HG02798 (cell line): ENCODE measurements at regions not wholly inside any gene's neighbourhood (a gene's known extent, or its start where the extent isn't known, plus 50 kb on each side); places are given as distances from the start of the nearest gene placed in this dataset.

Experiments
- ATAC-seq: cut with Tn5 transposase; IDR thresholded peaks from one replicate; pipeline ENCODE4 v1.9.1; 2021; ENCODE audit warnings: mild to moderate bottlenecking; ENCODE audit not compliant: unreplicated experiment, poor library complexity

GRCh38 chr3:25293736-25294135 is 134.3 kb upstream of the RARB start:
- ATAC-seq: no peak

- ATAC-seq: no peak
These were observed 133.8 kb upstream of the RARB start for GRCh38 chr3:25294169-25294805.

- ATAC-seq: no peak
These were observed 130.1 kb upstream of the RARB start for GRCh38 chr3:25297667-25298585.

GRCh38 chr3:25300141-25300540 is 127.9 kb upstream of the RARB start:
- no peak for ATAC-seq

- no peak for ATAC-seq
These were observed 123.1 kb upstream of the RARB start for GRCh38 chr3:25304916-25305315.

- no peak for ATAC-seq
These were observed 122.0 kb upstream of the RARB start for GRCh38 chr3:25306066-25306465.

- no peak for ATAC-seq
These were observed 121.4 kb upstream of the RARB start for GRCh38 chr3:25306705-25307104.

- ATAC-seq: no peak
These were observed 114.8 kb upstream of the RARB start for GRCh38 chr3:25313286-25313685.

GRCh38 chr3:25324954-25325655 is 103.0 kb upstream of the RARB start:
- ATAC-seq: no peak

GRCh38 chr3:25335356-25335755 is 92.7 kb upstream of the RARB start:
- no peak for ATAC-seq

- ATAC-seq: no peak
These were observed 89.8 kb upstream of the RARB start for GRCh38 chr3:25338158-25338725.

GRCh38 chr3:25339225-25339624 is 88.8 kb upstream of the RARB start:
- ATAC-seq: no peak

- no peak for ATAC-seq
These were observed 83.4 kb upstream of the RARB start for GRCh38 chr3:25344670-25345069.

- ATAC-seq: no peak
These were observed 79.0 kb upstream of the RARB start for GRCh38 chr3:25349095-25349494.

- no peak for ATAC-seq
These were observed 78.0 kb upstream of the RARB start for GRCh38 chr3:25349828-25350724.

GRCh38 chr3:25350725-25351114 is 77.3 kb upstream of the RARB start:
- no peak for ATAC-seq

GRCh38 chr3:25354071-25354470 is 74.0 kb upstream of the RARB start:
- no peak for ATAC-seq

GRCh38 chr3:25355034-25355885 is 72.8 kb upstream of the RARB start:
- no peak for ATAC-seq

GRCh38 chr3:25355998-25356397 is 72.1 kb upstream of the RARB start:
- no peak for ATAC-seq
